H9 (cell line): ENCODE measurements at regions not wholly inside any gene's neighbourhood (a gene's known extent, or its start where the extent isn't known, plus 50 kb on each side); places are given as distances from the start of the nearest gene placed in this dataset.

Experiments used
- DNase-seq: peaks from one replicate; pipeline ENCODE4 v3.0.0-alpha.2; 2017
- H2AFZ ChIP-seq: one replicate; pipeline ENCODE4 v1.6.1; 2013; ENCODE audit warnings: mild to moderate bottlenecking, low read length, control low read depth, moderate library complexity
- H2AK5ac ChIP-seq: 2 replicates; pipeline ENCODE4 v1.6.1; 2013; ENCODE audit warnings: low read length, control low read depth, mixed read lengths; ENCODE audit not compliant: insufficient read length
- H2BK120ac ChIP-seq: one replicate; pipeline ENCODE4 v1.6.1; 2013; ENCODE audit warnings: low read depth, mild to moderate bottlenecking, low read length, control low read depth, inconsistent platforms; ENCODE audit not compliant: poor library complexity, severe bottlenecking
- H2BK12ac ChIP-seq: 2 replicates; pipeline ENCODE4 v1.6.1; 2013; ENCODE audit warnings: low read length, control low read depth, mixed read lengths, low read depth; ENCODE audit not compliant: insufficient read length
- H2BK15ac ChIP-seq: 2 replicates; pipeline ENCODE4 v1.6.1; 2013; ENCODE audit warnings: low read depth, low read length, control low read depth
- H2BK20ac ChIP-seq: one replicate; pipeline ENCODE4 v1.6.1; 2013; ENCODE audit warnings: low read depth, mild to moderate bottlenecking, low read length, control low read depth, inconsistent platforms; ENCODE audit not compliant: poor library complexity, severe bottlenecking
- H2BK5ac ChIP-seq: 2 replicates; pipeline ENCODE4 v1.6.1; 2013; ENCODE audit warnings: low read length, control low read depth, mixed read lengths; ENCODE audit not compliant: insufficient read length
- H3K14ac ChIP-seq: 2 replicates; pipeline ENCODE4 v1.6.1; 2013; ENCODE audit warnings: low read length, control low read depth; ENCODE audit not compliant: insufficient read depth
- H3K18ac ChIP-seq: 2 replicates; pipeline ENCODE4 v1.6.1; 2013; ENCODE audit warnings: low read depth, mild to moderate bottlenecking, mixed read lengths, low read length, control low read depth; ENCODE audit not compliant: insufficient read length
- H3K23ac ChIP-seq: 2 replicates; pipeline ENCODE4 v1.6.1; 2013; ENCODE audit warnings: low read length, control low read depth, mixed read lengths, low read depth; ENCODE audit not compliant: insufficient read length
- H3K23me2 ChIP-seq: 2 replicates; pipeline ENCODE4 v1.6.1; 2013; ENCODE audit warnings: low read depth, mild to moderate bottlenecking, mixed read lengths, low read length, control low read depth; ENCODE audit not compliant: insufficient read length, poor library complexity, severe bottlenecking
- H3K27ac ChIP-seq: 2 replicates; pipeline ENCODE4 v1.5.1; 2013; ENCODE audit warnings: low read length, control low read depth, mixed read lengths, low read depth; ENCODE audit not compliant: insufficient read length
- H3K27me3 ChIP-seq: 2 replicates; pipeline ENCODE4 v1.6.1; 2013; ENCODE audit warnings: low read length, control low read depth, inconsistent platforms; ENCODE audit not compliant: insufficient read depth
- H3K4ac ChIP-seq: 2 replicates; pipeline ENCODE4 v1.6.1; 2013; ENCODE audit warnings: low read depth, mild to moderate bottlenecking, control low read depth, inconsistent platforms, low read length, moderate library complexity
- H3K4me1 ChIP-seq: 2 replicates; pipeline ENCODE4 v1.6.1; 2013; ENCODE audit warnings: low read length, control low read depth, inconsistent platforms; ENCODE audit not compliant: insufficient read depth
- H3K4me2 ChIP-seq: 2 replicates; pipeline ENCODE4 v1.6.1; 2013; ENCODE audit warnings: low read length, control low read depth, mixed read lengths; ENCODE audit not compliant: insufficient read length, insufficient read depth
- H3K56ac ChIP-seq: 2 replicates; pipeline ENCODE4 v1.6.1; 2013; ENCODE audit warnings: low read depth, mild to moderate bottlenecking, mixed read lengths, low read length, control low read depth; ENCODE audit not compliant: insufficient read length
- H3K79me1 ChIP-seq: 2 replicates; pipeline ENCODE4 v1.6.1; 2013; ENCODE audit warnings: low read depth, mild to moderate bottlenecking, moderate library complexity, low read length, control low read depth, inconsistent platforms; ENCODE audit not compliant: insufficient read depth, poor library complexity, severe bottlenecking
- H3K79me2 ChIP-seq: 2 replicates; pipeline ENCODE4 v1.6.1; 2013; ENCODE audit warnings: low read length, control low read depth, inconsistent platforms; ENCODE audit not compliant: insufficient read depth
- H3K9ac ChIP-seq: 2 replicates; pipeline ENCODE4 v1.6.1; 2013; ENCODE audit warnings: low read length, control low read depth, mixed read lengths; ENCODE audit not compliant: insufficient read length; ENCODE audit errors: extremely low read depth
- H3K9me3 ChIP-seq: one replicate; pipeline ENCODE4 v1.6.1; 2013; ENCODE audit warnings: low read depth, low read length, inconsistent platforms; ENCODE audit not compliant: control insufficient read depth
- H3T11ph ChIP-seq: one replicate; pipeline ENCODE4 v1.6.1; 2013; ENCODE audit warnings: mild to moderate bottlenecking, low read length, control low read depth, inconsistent platforms
- H4K20me1 ChIP-seq: one replicate; pipeline ENCODE4 v1.6.1; 2013; ENCODE audit not compliant: control insufficient read depth, insufficient read length, insufficient read depth
- H4K5ac ChIP-seq: 2 replicates; pipeline ENCODE4 v1.6.1; 2013; ENCODE audit warnings: low read depth, mild to moderate bottlenecking, mixed read lengths, low read length, control low read depth; ENCODE audit not compliant: insufficient read length
- H4K8ac ChIP-seq: replicated peaks from 2 replicates; pipeline ENCODE4 v1.6.1; 2013; ENCODE audit warnings: low read length, control low read depth, mixed read lengths, low read depth; ENCODE audit not compliant: insufficient read length
- H4K91ac ChIP-seq: 2 replicates; pipeline ENCODE4 v1.6.1; 2013; ENCODE audit warnings: low read depth, mild to moderate bottlenecking, moderate library complexity, mixed read lengths, low read length, control low read depth; ENCODE audit not compliant: insufficient read length
- H3K27ac Mint-ChIP-seq, 3 experiments: 2 replicates in 2 of 3; 3 replicates in 1 of 3; pipeline ENCODE4 v1.8.0; 2020 to 2021; ENCODE audit warnings: mixed read lengths in 3 of 3, mild to moderate bottlenecking in 1 of 3, moderate library complexity in 1 of 3
- H3K27me3 Mint-ChIP-seq: 2 replicates; pipeline ENCODE4 v1.8.0; 2021; ENCODE audit warnings: low read depth, mild to moderate bottlenecking, moderate library complexity, mixed read lengths
- H3K36me3 Mint-ChIP-seq, 3 experiments: 2 replicates in 2 of 3; 3 replicates in 1 of 3; pipeline ENCODE4 v1.8.0; 2020 to 2021; ENCODE audit warnings: low read depth in 3 of 3, mixed read lengths in 3 of 3; ENCODE audit not compliant: insufficient read depth in 1 of 3
- H3K4me1 Mint-ChIP-seq, 2 experiments: 2 replicates each; pipeline ENCODE4 v1.8.0; 2020; ENCODE audit warnings: mixed read lengths in 2 of 2
- H3K4me3 Mint-ChIP-seq, 2 experiments: 2 replicates in 1 of 2; 3 replicates in 1 of 2; pipeline ENCODE4 v1.8.0; 2020 to 2021; ENCODE audit warnings: mild to moderate bottlenecking in 2 of 2, mixed read lengths in 2 of 2, moderate library complexity in 1 of 2
- H3K9me3 Mint-ChIP-seq, 2 experiments: 2 replicates in 1 of 2; 3 replicates in 1 of 2; pipeline ENCODE4 v1.8.0; 2020; ENCODE audit warnings: mild to moderate bottlenecking in 2 of 2, mixed read lengths in 2 of 2, moderate library complexity in 1 of 2
- WGBS: extraction: QIAGEN DNeasy Blood & Tissue Kit; methylation state at CpG from one replicate; pipeline ENCODE4 v1.1.7; 2013; ENCODE audit warnings: missing lambda C conversion rate, low lambda C conversion rate, mixed read lengths; ENCODE audit not compliant: insufficient read length; ENCODE audit errors: extremely low coverage; 5-methylcytosine and 5-hydroxymethylcytosine counted together
- TF ChIP-seq, protein P1 (sequence below): fragments of 200-600 bp; sonication (generic); conservative IDR thresholded peaks from 3 replicates; pipeline ENCODE4 v1.8.0; 2021; ENCODE audit warnings: antibody characterized with exemption, mild to moderate bottlenecking

DNA sequence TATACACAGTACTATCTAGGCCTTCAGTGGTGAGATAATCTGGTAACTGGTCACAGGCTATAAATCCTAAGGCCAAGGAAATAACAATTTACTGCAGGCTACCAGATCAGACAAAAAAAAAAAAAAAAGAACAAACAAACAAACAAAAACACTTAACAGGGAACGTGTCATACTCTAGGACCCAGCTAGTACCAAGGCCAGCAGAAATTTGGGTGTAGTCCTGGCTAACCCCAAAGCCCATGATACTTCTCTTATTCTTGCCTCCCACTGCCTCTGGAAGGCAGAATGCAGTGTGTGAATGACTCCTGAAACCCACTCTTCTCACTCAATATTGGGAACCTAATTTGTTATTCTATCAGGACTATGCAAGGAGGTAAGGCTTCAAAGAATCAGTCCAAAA, 53.7 kb upstream of the ST3GAL6 start:
- H3K79me2 ChIP-seq = no peaks in the 10 kb centered on the region
- no peak overlapping the region for H2AK5ac ChIP-seq
- H3K27ac Mint-ChIP-seq = no peak overlapping the region
- H3K9me3 ChIP-seq = no peaks in the 10 kb centered on the region
- DNase-seq = no peak
- H2AFZ ChIP-seq = no peak overlapping the region
- no peaks in the 10 kb centered on the region for H4K20me1 ChIP-seq
- H2BK120ac ChIP-seq = no peak overlapping the region
- no peak overlapping the region for H3K27ac ChIP-seq
- no peaks in the 10 kb centered on the region for H3K79me1 ChIP-seq
- no peaks in the 10 kb centered on the region for H3K23me2 ChIP-seq
- H3T11ph ChIP-seq = no peak overlapping the region
- peaks cover 6% of the 10 kb centered on the region; the same call in 1 of the 2 replicates for H3K4me1 ChIP-seq
- no peak overlapping the region for H4K5ac ChIP-seq
- H3K27me3 ChIP-seq = no peaks in the 10 kb centered on the region
- H2BK5ac ChIP-seq = no peak overlapping the region
- H3K4me2 ChIP-seq = no peak overlapping the region
- H3K27me3 Mint-ChIP-seq = peaks cover 4% of the 10 kb centered on the region; the same call in 1 of the 2 replicates
- no peaks in the 10 kb centered on the region; a peak in 2 of 5 replicates for H3K9me3 Mint-ChIP-seq
- no peak overlapping the region for H3K23ac ChIP-seq
- H3K36me3 Mint-ChIP-seq = peaks cover 0 to 5% (median 2%) of the 10 kb centered on the region in 3 experiments; a peak in 3 of 7 replicates
- H3K9ac ChIP-seq = no peak overlapping the region
- H4K91ac ChIP-seq = no peak overlapping the region
- H4K8ac ChIP-seq = no peak overlapping the region
- H2BK20ac ChIP-seq = no peak overlapping the region
- no CpG with 5 or more reads among the region's 1 CpG for WGBS
- TF ChIP-seq, protein P1, sequence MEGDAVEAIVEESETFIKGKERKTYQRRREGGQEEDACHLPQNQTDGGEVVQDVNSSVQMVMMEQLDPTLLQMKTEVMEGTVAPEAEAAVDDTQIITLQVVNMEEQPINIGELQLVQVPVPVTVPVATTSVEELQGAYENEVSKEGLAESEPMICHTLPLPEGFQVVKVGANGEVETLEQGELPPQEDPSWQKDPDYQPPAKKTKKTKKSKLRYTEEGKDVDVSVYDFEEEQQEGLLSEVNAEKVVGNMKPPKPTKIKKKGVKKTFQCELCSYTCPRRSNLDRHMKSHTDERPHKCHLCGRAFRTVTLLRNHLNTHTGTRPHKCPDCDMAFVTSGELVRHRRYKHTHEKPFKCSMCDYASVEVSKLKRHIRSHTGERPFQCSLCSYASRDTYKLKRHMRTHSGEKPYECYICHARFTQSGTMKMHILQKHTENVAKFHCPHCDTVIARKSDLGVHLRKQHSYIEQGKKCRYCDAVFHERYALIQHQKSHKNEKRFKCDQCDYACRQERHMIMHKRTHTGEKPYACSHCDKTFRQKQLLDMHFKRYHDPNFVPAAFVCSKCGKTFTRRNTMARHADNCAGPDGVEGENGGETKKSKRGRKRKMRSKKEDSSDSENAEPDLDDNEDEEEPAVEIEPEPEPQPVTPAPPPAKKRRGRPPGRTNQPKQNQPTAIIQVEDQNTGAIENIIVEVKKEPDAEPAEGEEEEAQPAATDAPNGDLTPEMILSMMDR = no peak
- H3K14ac ChIP-seq = no peak overlapping the region
- no peak overlapping the region for H2BK12ac ChIP-seq
- peaks cover 24 to 39% of the 10 kb centered on the region in 2 experiments for H3K4me1 Mint-ChIP-seq
- H2BK15ac ChIP-seq = no peak overlapping the region
- H3K4me3 Mint-ChIP-seq = no peak overlapping the region
- H3K4ac ChIP-seq = no peak overlapping the region
- no peak overlapping the region for H3K18ac ChIP-seq
- no peak overlapping the region for H3K56ac ChIP-seq
